ENCODE measurements at regions not wholly inside any gene's neighbourhood (a gene's known extent, or its start where the extent isn't known, plus 50 kb on each side); places are given as distances from the start of the nearest gene placed in this dataset.

- TF ChIP-seq MYC (IDR thresholded peaks at IDR 0.05; ENCODE audit: low read depth, low read length) (no peak), GATA2 (IDR thresholded peaks at IDR 0.05; ENCODE audit: insufficient read depth, insufficient read length, low read depth, low read length) (no peak), FOS (IDR thresholded peaks at IDR 0.05; ENCODE audit: borderline replicate concordance, insufficient read depth, low read length) (no peak), JUN (IDR thresholded peaks at IDR 0.05; ENCODE audit: borderline replicate concordance, insufficient read depth, insufficient read length, low read depth) (no peak)
- TF ChIP-seq, protein P1, sequence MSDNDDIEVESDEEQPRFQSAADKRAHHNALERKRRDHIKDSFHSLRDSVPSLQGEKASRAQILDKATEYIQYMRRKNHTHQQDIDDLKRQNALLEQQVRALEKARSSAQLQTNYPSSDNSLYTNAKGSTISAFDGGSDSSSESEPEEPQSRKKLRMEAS (IDR thresholded peaks at IDR 0.05; ENCODE audit: insufficient read depth, insufficient read length), result no peak
- no TSS peak for BruUV-seq (replicated peaks)
- Histone ChIP-seq H3K4me2 (ENCODE audit: insufficient read depth, low read length) (no peak overlapping the region), H3K79me2 (ENCODE audit: control insufficient read depth, insufficient read depth, low read length) (no peaks in the 10 kb centered on the region), H3K9ac (replicated peaks; ENCODE audit: extremely low read depth, insufficient read depth, low read length) (no peak overlapping the region), H3K27me3 (ENCODE audit: control insufficient read depth in 2 of 2, insufficient read depth in 2 of 2, low read length in 2 of 2) (no peaks in the 10 kb centered on the region), H2AFZ (ENCODE audit: low read depth, low read length) (no peak overlapping the region), H3K36me3 (ENCODE audit: control insufficient read depth in 2 of 2, extremely low read depth in 1 of 2, insufficient read depth in 2 of 2, low read length in 2 of 2) (no peaks in the 10 kb centered on the region), H3K4me3 (replicated peaks in 1 of 3; ENCODE audit: insufficient read depth in 1 of 3, low read depth in 1 of 3, low read length in 3 of 3) (no peak overlapping the region), H3K27ac (ENCODE audit: insufficient read depth, low read depth, low read length) (no peak overlapping the region), H3K9me1 (replicated peaks; ENCODE audit: control insufficient read depth, extremely low read depth, insufficient read depth, low read length) (no peaks in the 10 kb centered on the region), H3K4me1 (ENCODE audit: control insufficient read depth, extremely low read depth, insufficient read depth, low read length) (no peaks in the 10 kb centered on the region), H3K9me3 (replicated peaks; ENCODE audit: control insufficient read depth, insufficient read depth, low read length) (no peaks in the 10 kb centered on the region), H4K20me1 (replicated peaks; ENCODE audit: control insufficient read depth, extremely low read depth, insufficient read depth, low read length) (no peaks in the 10 kb centered on the region)
- intact Hi-C loops (cut with micrococcal nuclease), result no loop called here
- DNase-seq (ENCODE audit: low read depth, low spot score), result no peak
- POLR2A ChIA-PET, result no interaction called here
- CTCF ChIA-PET, result no interaction called here
- FAIRE-seq, result no peak
- dilution Hi-C loops (cut with MboI; ENCODE audit: extremely low pct_ligation_motif_present, low sequenced_read_pairs), result no loop called here
Observed at GRCh38 chr9:73531051-73531532, 379.4 kb downstream of the ANXA1 start.

- ChIA-PET CTCF (no interaction called here), POLR2A (no interaction called here)
- Histone ChIP-seq H3K9me3 (replicated peaks; ENCODE audit: control insufficient read depth, insufficient read depth, low read length) (no peaks in the 10 kb centered on the region), H3K27ac (ENCODE audit: insufficient read depth, low read depth, low read length) (no peak overlapping the region), H3K9ac (replicated peaks; ENCODE audit: extremely low read depth, insufficient read depth, low read length) (no peak overlapping the region), H3K9me1 (replicated peaks; ENCODE audit: control insufficient read depth, extremely low read depth, insufficient read depth, low read length) (no peaks in the 10 kb centered on the region), H3K4me3 (replicated peaks in 1 of 3; ENCODE audit: insufficient read depth in 1 of 3, low read depth in 1 of 3, low read length in 3 of 3) (no peak overlapping the region), H3K27me3 (ENCODE audit: control insufficient read depth in 2 of 2, insufficient read depth in 2 of 2, low read length in 2 of 2) (no peaks in the 10 kb centered on the region), H3K79me2 (ENCODE audit: control insufficient read depth, insufficient read depth, low read length) (no peaks in the 10 kb centered on the region), H3K4me2 (ENCODE audit: insufficient read depth, low read length) (no peak overlapping the region), H2AFZ (ENCODE audit: low read depth, low read length) (no peak overlapping the region), H3K36me3 (ENCODE audit: control insufficient read depth in 2 of 2, extremely low read depth in 1 of 2, insufficient read depth in 2 of 2, low read length in 2 of 2) (no peaks in the 10 kb centered on the region), H4K20me1 (replicated peaks; ENCODE audit: control insufficient read depth, extremely low read depth, insufficient read depth, low read length) (no peaks in the 10 kb centered on the region), H3K4me1 (ENCODE audit: control insufficient read depth, extremely low read depth, insufficient read depth, low read length) (no peaks in the 10 kb centered on the region)
- FAIRE-seq, result no peak
- dilution Hi-C loops (cut with MboI; ENCODE audit: extremely low pct_ligation_motif_present, low sequenced_read_pairs), result no loop called here
- DNase-seq (ENCODE audit: low read depth, low spot score), result no peak
- intact Hi-C loops (cut with micrococcal nuclease), result no loop called here
- TF ChIP-seq GATA2 (IDR thresholded peaks at IDR 0.05; ENCODE audit: insufficient read depth, insufficient read length, low read depth, low read length) (no peak), POLR2AphosphoS5 (IDR thresholded peaks at IDR 0.05; ENCODE audit: insufficient read depth, low read depth, low read length) (no peak), JUN (IDR thresholded peaks at IDR 0.05; ENCODE audit: borderline replicate concordance, insufficient read depth, insufficient read length, low read depth) (no peak), EZH2 (IDR thresholded peaks at IDR 0.05; ENCODE audit: borderline replicate concordance, low read depth, low read length, severe bottlenecking) (no peak), FOS (IDR thresholded peaks at IDR 0.05; ENCODE audit: borderline replicate concordance, insufficient read depth, low read length) (no peak)
- TF ChIP-seq, protein P2, sequence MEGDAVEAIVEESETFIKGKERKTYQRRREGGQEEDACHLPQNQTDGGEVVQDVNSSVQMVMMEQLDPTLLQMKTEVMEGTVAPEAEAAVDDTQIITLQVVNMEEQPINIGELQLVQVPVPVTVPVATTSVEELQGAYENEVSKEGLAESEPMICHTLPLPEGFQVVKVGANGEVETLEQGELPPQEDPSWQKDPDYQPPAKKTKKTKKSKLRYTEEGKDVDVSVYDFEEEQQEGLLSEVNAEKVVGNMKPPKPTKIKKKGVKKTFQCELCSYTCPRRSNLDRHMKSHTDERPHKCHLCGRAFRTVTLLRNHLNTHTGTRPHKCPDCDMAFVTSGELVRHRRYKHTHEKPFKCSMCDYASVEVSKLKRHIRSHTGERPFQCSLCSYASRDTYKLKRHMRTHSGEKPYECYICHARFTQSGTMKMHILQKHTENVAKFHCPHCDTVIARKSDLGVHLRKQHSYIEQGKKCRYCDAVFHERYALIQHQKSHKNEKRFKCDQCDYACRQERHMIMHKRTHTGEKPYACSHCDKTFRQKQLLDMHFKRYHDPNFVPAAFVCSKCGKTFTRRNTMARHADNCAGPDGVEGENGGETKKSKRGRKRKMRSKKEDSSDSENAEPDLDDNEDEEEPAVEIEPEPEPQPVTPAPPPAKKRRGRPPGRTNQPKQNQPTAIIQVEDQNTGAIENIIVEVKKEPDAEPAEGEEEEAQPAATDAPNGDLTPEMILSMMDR (IDR thresholded peaks at IDR 0.05; ENCODE audit: extremely low read depth in 1 of 2, insufficient read depth in 1 of 2, low read depth in 1 of 2, low read length in 2 of 2), result no peak
- no TSS peak for BruUV-seq (replicated peaks)
Observed at GRCh38 chr9:73531658-73532057, 380.0 kb downstream of the ANXA1 start.

All from endothelial cell of umbilical vein (primary cell).